ENCODE measurements at regions not wholly inside any gene's neighbourhood (a gene's known extent, or its start where the extent isn't known, plus 50 kb on each side); places are given as distances from the start of the nearest gene placed in this dataset.

DNA sequence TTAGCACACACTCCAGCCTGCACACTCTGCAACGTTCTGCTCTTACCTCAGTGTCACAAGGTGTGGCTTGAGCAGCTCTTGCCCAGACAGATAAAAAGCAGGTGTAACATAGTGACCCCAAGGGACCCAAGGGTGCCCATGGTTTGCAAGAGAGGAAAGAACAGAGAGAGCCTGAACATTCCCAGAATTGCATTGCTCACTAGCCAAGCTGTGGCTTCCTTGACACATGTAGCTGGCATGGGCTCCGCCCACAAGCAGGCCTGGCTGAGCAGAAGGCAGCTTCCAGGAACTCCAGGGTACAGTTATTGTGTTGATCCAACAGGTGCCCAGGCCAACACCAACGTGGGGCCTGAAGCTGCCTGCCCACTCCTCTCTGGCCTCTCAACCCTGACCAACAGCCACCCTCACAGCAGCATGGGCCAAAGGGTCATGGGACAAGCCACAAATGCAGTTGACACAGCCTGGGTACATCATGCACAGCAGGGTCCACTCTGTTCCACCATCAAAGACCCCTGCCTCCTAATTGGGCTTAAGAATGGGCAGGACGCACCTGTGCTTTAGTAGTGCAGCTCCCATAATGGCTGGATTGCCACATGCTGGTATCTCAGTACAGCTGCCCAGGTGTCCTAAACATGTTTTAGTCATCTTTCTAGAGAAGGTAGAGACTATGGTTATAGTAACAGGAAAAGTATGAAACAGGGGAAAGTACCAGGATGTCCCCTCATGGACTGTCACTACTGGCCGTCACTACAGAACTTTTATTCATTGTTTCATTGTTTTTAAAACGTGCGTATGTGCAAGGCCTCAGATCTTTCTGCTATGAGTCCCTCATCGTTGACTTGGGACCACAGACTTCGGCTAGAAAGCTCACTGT lies 73.7 kb upstream of the ACSL1 start:
- Histone ChIP-seq H3K27me3 (ENCODE audit: insufficient read depth, low read length) (peaks cover 3% of the 10 kb centered on the region), H3K79me2 (ENCODE audit: insufficient read depth, low read length) (no peaks in the 10 kb centered on the region), H2AFZ (ENCODE audit: low read length) (no peak overlapping the region), H3K36me3 (ENCODE audit: insufficient read depth, low read length) (no peaks in the 10 kb centered on the region), H3K4me3 (ENCODE audit: insufficient read depth, low read length) (no peak overlapping the region), H4K20me1 (ENCODE audit: insufficient read depth, low read length) (no peaks in the 10 kb centered on the region), H3K9me3 (ENCODE audit: low read depth, low read length) (no peaks in the 10 kb centered on the region), H3K4me2 (ENCODE audit: insufficient read depth, low read length) (no peak overlapping the region), H3K27ac (ENCODE audit: low read depth, low read length) (no peak overlapping the region), H3K4me1 (ENCODE audit: insufficient read depth, low read length) (no peaks in the 10 kb centered on the region)
- DNase-seq (ENCODE audit: insufficient read length, low spot score, missing footprints) = no peak
- TF ChIP-seq, protein P1, sequence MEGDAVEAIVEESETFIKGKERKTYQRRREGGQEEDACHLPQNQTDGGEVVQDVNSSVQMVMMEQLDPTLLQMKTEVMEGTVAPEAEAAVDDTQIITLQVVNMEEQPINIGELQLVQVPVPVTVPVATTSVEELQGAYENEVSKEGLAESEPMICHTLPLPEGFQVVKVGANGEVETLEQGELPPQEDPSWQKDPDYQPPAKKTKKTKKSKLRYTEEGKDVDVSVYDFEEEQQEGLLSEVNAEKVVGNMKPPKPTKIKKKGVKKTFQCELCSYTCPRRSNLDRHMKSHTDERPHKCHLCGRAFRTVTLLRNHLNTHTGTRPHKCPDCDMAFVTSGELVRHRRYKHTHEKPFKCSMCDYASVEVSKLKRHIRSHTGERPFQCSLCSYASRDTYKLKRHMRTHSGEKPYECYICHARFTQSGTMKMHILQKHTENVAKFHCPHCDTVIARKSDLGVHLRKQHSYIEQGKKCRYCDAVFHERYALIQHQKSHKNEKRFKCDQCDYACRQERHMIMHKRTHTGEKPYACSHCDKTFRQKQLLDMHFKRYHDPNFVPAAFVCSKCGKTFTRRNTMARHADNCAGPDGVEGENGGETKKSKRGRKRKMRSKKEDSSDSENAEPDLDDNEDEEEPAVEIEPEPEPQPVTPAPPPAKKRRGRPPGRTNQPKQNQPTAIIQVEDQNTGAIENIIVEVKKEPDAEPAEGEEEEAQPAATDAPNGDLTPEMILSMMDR (IDR thresholded peaks at IDR 0.05; ENCODE audit: extremely low read depth, low read depth, low read length) = no peak

DNA sequence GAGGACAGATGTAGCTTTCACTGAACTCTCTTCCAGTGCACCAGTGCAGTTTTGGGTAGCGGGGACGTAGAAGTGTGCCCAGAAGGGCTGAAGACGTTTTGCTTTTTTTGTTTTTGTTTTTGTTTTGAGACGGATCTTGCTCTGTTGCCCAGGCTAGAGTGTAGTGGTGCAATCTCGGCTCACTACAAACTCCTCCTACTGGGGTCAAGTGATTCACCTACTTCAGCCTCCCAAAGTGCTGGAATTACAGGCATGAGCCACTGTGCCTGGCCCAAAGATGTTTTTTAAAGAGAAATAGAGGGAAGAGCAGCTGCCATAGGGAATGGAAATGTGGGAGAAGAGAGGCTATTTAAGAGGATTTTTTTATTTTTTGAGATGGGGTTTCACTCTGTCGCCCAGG lies 74.4 kb upstream of the ACSL1 start:
- H3K4me1 ChIP-seq (ENCODE audit: insufficient read depth, low read length) = no peaks in the 10 kb centered on the region
- H3K4me2 ChIP-seq (ENCODE audit: insufficient read depth, low read length) = no peak overlapping the region
- H3K4me3 ChIP-seq (ENCODE audit: insufficient read depth, low read length) = no peak overlapping the region
- no peaks in the 10 kb centered on the region for H3K79me2 ChIP-seq (ENCODE audit: insufficient read depth, low read length)
- H3K27me3 ChIP-seq (ENCODE audit: insufficient read depth, low read length) = peaks cover 2% of the 10 kb centered on the region
- TF ChIP-seq, protein P1 (IDR thresholded peaks at IDR 0.05; ENCODE audit: extremely low read depth, low read depth, low read length) = no peak
- H3K27ac ChIP-seq (ENCODE audit: low read depth, low read length) = no peak overlapping the region
- H2AFZ ChIP-seq (ENCODE audit: low read length) = no peak overlapping the region
- H3K9me3 ChIP-seq (ENCODE audit: low read depth, low read length) = no peaks in the 10 kb centered on the region
- no peak for DNase-seq (ENCODE audit: insufficient read length, low spot score, missing footprints)
- no peaks in the 10 kb centered on the region for H3K36me3 ChIP-seq (ENCODE audit: insufficient read depth, low read length)
- no peaks in the 10 kb centered on the region for H4K20me1 ChIP-seq (ENCODE audit: insufficient read depth, low read length)

GRCh38 chr4:184902550-184902949 lies 76.8 kb upstream of the ACSL1 start:
- Histone ChIP-seq H3K4me2 (ENCODE audit: insufficient read depth, low read length) (no peak overlapping the region), H3K4me3 (ENCODE audit: insufficient read depth, low read length) (no peak overlapping the region)
- TF ChIP-seq, protein P1 (IDR thresholded peaks at IDR 0.05; ENCODE audit: extremely low read depth, low read depth, low read length) = no peak

DNA sequence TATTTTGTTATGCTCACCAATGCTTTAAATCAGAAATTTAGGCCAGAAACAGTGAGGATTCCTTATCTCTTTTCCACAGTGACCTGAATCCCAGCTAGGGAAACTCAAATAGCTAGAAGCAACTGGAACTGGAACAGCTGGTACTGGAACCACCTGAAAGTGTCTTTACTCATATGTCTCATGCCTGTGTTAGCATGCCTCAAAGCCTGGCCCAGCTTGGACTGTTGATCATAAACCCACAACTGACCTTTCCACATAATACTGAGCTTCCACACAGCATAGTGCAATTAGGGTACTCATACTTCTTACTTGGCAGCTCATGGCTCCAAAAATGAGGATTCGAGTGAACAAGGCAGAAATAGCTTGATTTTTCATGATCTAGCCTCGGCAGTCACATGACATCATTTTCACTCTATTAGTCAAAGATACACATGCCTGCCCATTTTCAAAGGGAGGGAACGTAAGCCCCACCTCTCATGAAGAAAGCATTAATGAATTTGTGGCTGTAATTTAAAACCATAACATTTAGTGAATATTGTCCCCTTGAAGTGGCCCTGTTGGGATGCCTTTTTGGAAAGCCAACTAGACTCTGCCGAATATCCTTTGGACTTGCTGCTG lies 80.8 kb upstream of the ACSL1 start:
- Histone ChIP-seq H3K36me3 (ENCODE audit: insufficient read depth, low read length) (no peaks in the 10 kb centered on the region), H3K79me2 (ENCODE audit: insufficient read depth, low read length) (no peaks in the 10 kb centered on the region), H2AFZ (ENCODE audit: low read length) (no peak overlapping the region), H3K4me1 (ENCODE audit: insufficient read depth, low read length) (no peaks in the 10 kb centered on the region), H3K4me2 (ENCODE audit: insufficient read depth, low read length) (no peak overlapping the region), H3K4me3 (ENCODE audit: insufficient read depth, low read length) (no peak overlapping the region), H3K9me3 (ENCODE audit: low read depth, low read length) (no peaks in the 10 kb centered on the region), H3K27me3 (ENCODE audit: insufficient read depth, low read length) (no peaks in the 10 kb centered on the region), H4K20me1 (ENCODE audit: insufficient read depth, low read length) (no peaks in the 10 kb centered on the region), H3K27ac (ENCODE audit: low read depth, low read length) (no peak overlapping the region)
- TF ChIP-seq, protein P1 (IDR thresholded peaks at IDR 0.05; ENCODE audit: extremely low read depth, low read depth, low read length) = no peak
- no peak for DNase-seq (ENCODE audit: insufficient read length, low spot score, missing footprints)

More at GRCh38 chr4:184902550-184902949, 76.8 kb upstream of the ACSL1 start:
- Histone ChIP-seq H3K27ac (ENCODE audit: low read depth, low read length) (no peak overlapping the region), H3K79me2 (ENCODE audit: insufficient read depth, low read length) (no peaks in the 10 kb centered on the region), H3K9me3 (ENCODE audit: low read depth, low read length) (no peaks in the 10 kb centered on the region), H4K20me1 (ENCODE audit: insufficient read depth, low read length) (no peaks in the 10 kb centered on the region), H3K36me3 (ENCODE audit: insufficient read depth, low read length) (no peaks in the 10 kb centered on the region), H3K27me3 (ENCODE audit: insufficient read depth, low read length) (no peaks in the 10 kb centered on the region), H2AFZ (ENCODE audit: low read length) (no peak overlapping the region), H3K4me1 (ENCODE audit: insufficient read depth, low read length) (no peaks in the 10 kb centered on the region)
- no peak for DNase-seq (ENCODE audit: insufficient read length, low spot score, missing footprints)

Data from osteoblast (primary cell).